ENCODE measurements at regions not wholly inside any gene's neighbourhood (a gene's known extent, or its start where the extent isn't known, plus 50 kb on each side); places are given as distances from the start of the nearest gene placed in this dataset.
"Not testable (repeated sequence)": the region's sequence is repeated elsewhere in the genome, so short reads cannot be mapped to it uniquely, and the experiment has no call there.

GRCh38 chr1:214980921-214981320 lies 101.6 kb upstream of the KCNK2 start:
- DNase-seq (ENCODE audit: low spot score): no peak

- no peak for DNase-seq (ENCODE audit: low spot score)
Observed at GRCh38 chr1:214983126-214983869, 99.2 kb upstream of the KCNK2 start.

GRCh38 chr1:214989341-214989740 lies 93.2 kb upstream of the KCNK2 start:
- no peak for DNase-seq (ENCODE audit: low spot score)

- no peak for DNase-seq (ENCODE audit: low spot score)
Observed at GRCh38 chr1:214990619-214991018, 91.9 kb upstream of the KCNK2 start.

- no peak for DNase-seq (ENCODE audit: low spot score)
Observed at GRCh38 chr1:214991691-214992315, 90.7 kb upstream of the KCNK2 start.

GRCh38 chr1:214993419-214993818 lies 89.1 kb upstream of the KCNK2 start:
- DNase-seq (ENCODE audit: low spot score): no peak

GRCh38 chr1:214997685-214998084 lies 84.9 kb upstream of the KCNK2 start:
- DNase-seq (ENCODE audit: low spot score): no peak

- no peak for DNase-seq (ENCODE audit: low spot score)
Observed at GRCh38 chr1:215001419-215002021, 81.0 kb upstream of the KCNK2 start.

GRCh38 chr1:215002471-215002870 lies 80.1 kb upstream of the KCNK2 start:
- no peak for DNase-seq (ENCODE audit: low spot score)

- DNase-seq (ENCODE audit: low spot score): no peak
Observed at GRCh38 chr1:215003686-215004085, 78.9 kb upstream of the KCNK2 start.

GRCh38 chr1:215004121-215004827 lies 78.3 kb upstream of the KCNK2 start:
- DNase-seq (ENCODE audit: low spot score): no peak

- DNase-seq (ENCODE audit: low spot score): no peak
Observed at GRCh38 chr1:215005078-215005477, 77.5 kb upstream of the KCNK2 start.

GRCh38 chr1:215005656-215006345 lies 76.7 kb upstream of the KCNK2 start:
- DNase-seq (ENCODE audit: low spot score): no peak

GRCh38 chr1:215007880-215008279 lies 74.7 kb upstream of the KCNK2 start:
- no peak for DNase-seq (ENCODE audit: low spot score)

GRCh38 chr1:215018555-215018954 lies 64.0 kb upstream of the KCNK2 start:
- DNase-seq (ENCODE audit: low spot score): no peak

- DNase-seq (ENCODE audit: low spot score): no peak
Observed at GRCh38 chr1:215022204-215022603, 60.3 kb upstream of the KCNK2 start.

GRCh38 chr1:215022741-215023141 lies 59.8 kb upstream of the KCNK2 start:
- no peak for DNase-seq (ENCODE audit: low spot score)

- DNase-seq (ENCODE audit: low spot score): no peak
Observed at GRCh38 chr1:215023155-215023832, 59.2 kb upstream of the KCNK2 start.

- no peak for DNase-seq (ENCODE audit: low spot score)
Observed at GRCh38 chr1:215028954-215029353, 53.6 kb upstream of the KCNK2 start.

GRCh38 chr1:215030581-215030980 lies 52.0 kb upstream of the KCNK2 start:
- not testable (repeated sequence) for DNase-seq (ENCODE audit: low spot score)

GRCh38 chr1:215031392-215031791 lies 51.1 kb upstream of the KCNK2 start:
- no peak for DNase-seq (ENCODE audit: low spot score)
